VCaP (cell line): ENCODE measurements at regions not wholly inside any gene's neighbourhood (a gene's known extent, or its start where the extent isn't known, plus 50 kb on each side); places are given as distances from the start of the nearest gene placed in this dataset.

Source experiments
- H3K27ac ChIP-seq: fragments of 450-650 bp; 2 replicates; pipeline ENCODE4 v1.5.1; 2017
- CTCF ChIP-seq: fragments of 450-650 bp; conservative IDR thresholded peaks from 2 replicates; pipeline ENCODE4 v1.5.1; 2017; ENCODE audit warnings: mild to moderate bottlenecking, moderate library complexity

GRCh38 chr7:142590077-142590476 lies 159.2 kb upstream of the PRSS1 start:
- TF ChIP-seq CTCF, result no peak
- H3K27ac ChIP-seq, result no peak overlapping the region

GRCh38 chr7:142587578-142588191 lies 161.6 kb upstream of the PRSS1 start:
- TF ChIP-seq CTCF, result peak; percentile 68
- 0 out of 2 replicates have a peak overlapping the region, but pooled peaks have one; percentile 7 for H3K27ac ChIP-seq

GRCh38 chr7:142586611-142587010 lies 162.7 kb upstream of the PRSS1 start:
- TF ChIP-seq CTCF, result no peak
- H3K27ac ChIP-seq, result peak overlapping the region; percentile 7; the same call in 1 of the 2 replicates

GRCh38 chr7:142585425-142585824 lies 163.8 kb upstream of the PRSS1 start:
- peak overlapping the region; percentile 7; the same call in 1 of the 2 replicates for H3K27ac ChIP-seq
- no peak for TF ChIP-seq CTCF

- no peak for TF ChIP-seq CTCF
- H3K27ac ChIP-seq, result peak overlapping the region; percentile 7; the same call in 1 of the 2 replicates
Observed at GRCh38 chr7:142584765-142585164, 164.5 kb upstream of the PRSS1 start.

GRCh38 chr7:142583446-142583845 lies 165.8 kb upstream of the PRSS1 start:
- TF ChIP-seq CTCF, result no peak
- no peak overlapping the region for H3K27ac ChIP-seq

- no peak overlapping the region for H3K27ac ChIP-seq
Observed at GRCh38 chr7:142582351-142582750, 166.9 kb upstream of the PRSS1 start.

More at GRCh38 chr7:142582351-142582750, 166.9 kb upstream of the PRSS1 start:
- no peak for TF ChIP-seq CTCF
